ENCODE measurements at regions not wholly inside any gene's neighbourhood (a gene's known extent, or its start where the extent isn't known, plus 50 kb on each side); places are given as distances from the start of the nearest gene placed in this dataset.
A peak's percentile ranks its signal among the peaks of the same experiment; 100 is the strongest.
"Not testable (repeated sequence)": the region's sequence is repeated elsewhere in the genome, so short reads cannot be mapped to it uniquely, and the experiment has no call there.

- no peaks in the 10 kb centered on the region for H3K4me1 ChIP-seq
- BruUV-seq (replicated peaks) = no TSS peak
- Mint-ChIP-seq H3K4me1 (ENCODE audit: low read depth, unreplicated experiment) (peaks cover 14% of the 10 kb centered on the region), H3K36me3 (ENCODE audit: insufficient read depth, unreplicated experiment) (no peaks in the 10 kb centered on the region), H3K27ac (ENCODE audit: unreplicated experiment) (peak overlapping the region; percentile 86), H3K27me3 (ENCODE audit: insufficient read depth, unreplicated experiment) (no peaks in the 10 kb centered on the region), H3K9me3 (ENCODE audit: unreplicated experiment) (no peaks in the 10 kb centered on the region), H3K4me3 (ENCODE audit: unreplicated experiment) (no peak overlapping the region)
- TF ChIP-seq CTCF (IDR thresholded peaks at IDR 0.05; ENCODE audit: insufficient read depth in 1 of 2, low read depth in 1 of 2, low read length in 1 of 2, severe bottlenecking in 1 of 2, unreplicated experiment in 1 of 2) = no peak
- H3K9me3 ChIP-seq = no peaks in the 10 kb centered on the region
- no peaks in the 10 kb centered on the region for H3K27me3 ChIP-seq (replicated peaks; ENCODE audit: control insufficient read depth, insufficient read depth, low read length)
- CTCF ChIA-PET = no interaction called here
- no peaks in the 10 kb centered on the region for H3K36me3 ChIP-seq (ENCODE audit: control insufficient read depth, insufficient read depth, low read length)
- intact Hi-C loops (cut with micrococcal nuclease; ENCODE audit: unreplicated experiment) = loop anchor here (10.0 kb wide), 1 partner anchor 70 kb away; no protein-coding TSS in a partner anchor
- H3K4me3 ChIP-seq (ENCODE audit: low read depth, low read length) = no peak overlapping the region
- POLR2A ChIA-PET = interaction anchor here (0.7 kb wide), 1 partner anchor 25 kb away, joined by 3 read pairs; no protein-coding TSS in a partner anchor
- no peak for DNase-seq
Measured at GRCh38 chr1:844472-845026, 79.2 kb upstream of the SAMD11 start.

- H3K27me3 ChIP-seq (replicated peaks; ENCODE audit: control insufficient read depth, insufficient read depth, low read length); POLR2A ChIA-PET; H3K9me3 ChIP-seq; H3K27me3 Mint-ChIP-seq (ENCODE audit: insufficient read depth, unreplicated experiment); CTCF ChIA-PET; H3K4me1 ChIP-seq; H3K36me3 ChIP-seq (ENCODE audit: control insufficient read depth, insufficient read depth, low read length); BruUV-seq (replicated peaks); H3K4me3 ChIP-seq (ENCODE audit: low read depth, low read length); H3K36me3 Mint-ChIP-seq (ENCODE audit: insufficient read depth, unreplicated experiment); H3K9me3 Mint-ChIP-seq (ENCODE audit: unreplicated experiment): not testable (repeated sequence)
- H3K27ac Mint-ChIP-seq (ENCODE audit: unreplicated experiment) = peak overlapping the region; percentile 75
- peak; percentile 70 to 84 for DNase-seq
- H3K4me3 Mint-ChIP-seq (ENCODE audit: unreplicated experiment) = peak overlapping the region; percentile 47
- H3K4me1 Mint-ChIP-seq (ENCODE audit: low read depth, unreplicated experiment) = peaks cover 14% of the 10 kb centered on the region
- intact Hi-C loops (cut with micrococcal nuclease; ENCODE audit: unreplicated experiment) = loop anchor here (10.0 kb wide), 1 partner anchor 71 kb away; no protein-coding TSS in a partner anchor
Measured at GRCh38 chr1:845641-846040, 78.1 kb upstream of the SAMD11 start.

- BruUV-seq (replicated peaks); H3K27ac Mint-ChIP-seq (ENCODE audit: unreplicated experiment): not testable (repeated sequence)
Measured at GRCh38 chr1:849873-850272, 73.8 kb upstream of the SAMD11 start.

GRCh38 chr1:850318-850717, 73.4 kb upstream of the SAMD11 start:
- TF ChIP-seq CTCF (IDR thresholded peaks at IDR 0.05; ENCODE audit: insufficient read depth in 1 of 2, low read depth in 1 of 2, low read length in 1 of 2, severe bottlenecking in 1 of 2, unreplicated experiment in 1 of 2) = peak in 1 of 2 experiments; percentile 18
- BruUV-seq (replicated peaks); H3K4me1 ChIP-seq; intact Hi-C loops (cut with micrococcal nuclease; ENCODE audit: unreplicated experiment); H3K4me3 ChIP-seq (ENCODE audit: low read depth, low read length); H3K36me3 Mint-ChIP-seq (ENCODE audit: insufficient read depth, unreplicated experiment); POLR2A ChIA-PET; H3K27me3 ChIP-seq (replicated peaks; ENCODE audit: control insufficient read depth, insufficient read depth, low read length); H3K36me3 ChIP-seq (ENCODE audit: control insufficient read depth, insufficient read depth, low read length); H3K9me3 ChIP-seq; H3K27ac Mint-ChIP-seq (ENCODE audit: unreplicated experiment); H3K9me3 Mint-ChIP-seq (ENCODE audit: unreplicated experiment); H3K27me3 Mint-ChIP-seq (ENCODE audit: insufficient read depth, unreplicated experiment); H3K4me3 Mint-ChIP-seq (ENCODE audit: unreplicated experiment); H3K4me1 Mint-ChIP-seq (ENCODE audit: low read depth, unreplicated experiment); CTCF ChIA-PET: not testable (repeated sequence)
- peak in 1 of 2 experiments; percentile 25 for DNase-seq

More at GRCh38 chr1:849873-850272, 73.8 kb upstream of the SAMD11 start:
- CTCF ChIA-PET; H3K4me3 ChIP-seq (ENCODE audit: low read depth, low read length); DNase-seq; POLR2A ChIA-PET; H3K36me3 Mint-ChIP-seq (ENCODE audit: insufficient read depth, unreplicated experiment); H3K4me1 ChIP-seq; H3K4me1 Mint-ChIP-seq (ENCODE audit: low read depth, unreplicated experiment); H3K27me3 ChIP-seq (replicated peaks; ENCODE audit: control insufficient read depth, insufficient read depth, low read length); H3K9me3 Mint-ChIP-seq (ENCODE audit: unreplicated experiment); H3K4me3 Mint-ChIP-seq (ENCODE audit: unreplicated experiment); H3K36me3 ChIP-seq (ENCODE audit: control insufficient read depth, insufficient read depth, low read length); H3K27me3 Mint-ChIP-seq (ENCODE audit: insufficient read depth, unreplicated experiment); H3K9me3 ChIP-seq: not testable (repeated sequence)
- intact Hi-C loops (cut with micrococcal nuclease; ENCODE audit: unreplicated experiment) = loop anchor here (10.0 kb wide), 1 partner anchor 75 kb away; no protein-coding TSS in a partner anchor

GRCh38 chr1:851398-851797, 72.3 kb upstream of the SAMD11 start:
- BruUV-seq (replicated peaks); intact Hi-C loops (cut with micrococcal nuclease; ENCODE audit: unreplicated experiment); H3K4me3 ChIP-seq (ENCODE audit: low read depth, low read length); H3K36me3 ChIP-seq (ENCODE audit: control insufficient read depth, insufficient read depth, low read length); CTCF ChIA-PET; H3K4me3 Mint-ChIP-seq (ENCODE audit: unreplicated experiment); DNase-seq; H3K4me1 Mint-ChIP-seq (ENCODE audit: low read depth, unreplicated experiment); H3K4me1 ChIP-seq; POLR2A ChIA-PET; H3K27me3 ChIP-seq (replicated peaks; ENCODE audit: control insufficient read depth, insufficient read depth, low read length); H3K9me3 Mint-ChIP-seq (ENCODE audit: unreplicated experiment); H3K36me3 Mint-ChIP-seq (ENCODE audit: insufficient read depth, unreplicated experiment); H3K27me3 Mint-ChIP-seq (ENCODE audit: insufficient read depth, unreplicated experiment); H3K27ac Mint-ChIP-seq (ENCODE audit: unreplicated experiment); H3K9me3 ChIP-seq: not testable (repeated sequence)

GRCh38 chr1:851841-852240, 71.9 kb upstream of the SAMD11 start:
- BruUV-seq (replicated peaks); DNase-seq; intact Hi-C loops (cut with micrococcal nuclease; ENCODE audit: unreplicated experiment); H3K9me3 ChIP-seq; H3K4me1 Mint-ChIP-seq (ENCODE audit: low read depth, unreplicated experiment); H3K4me1 ChIP-seq; H3K27ac Mint-ChIP-seq (ENCODE audit: unreplicated experiment); H3K27me3 ChIP-seq (replicated peaks; ENCODE audit: control insufficient read depth, insufficient read depth, low read length); H3K9me3 Mint-ChIP-seq (ENCODE audit: unreplicated experiment); H3K36me3 Mint-ChIP-seq (ENCODE audit: insufficient read depth, unreplicated experiment); H3K36me3 ChIP-seq (ENCODE audit: control insufficient read depth, insufficient read depth, low read length); H3K4me3 Mint-ChIP-seq (ENCODE audit: unreplicated experiment); POLR2A ChIA-PET; H3K4me3 ChIP-seq (ENCODE audit: low read depth, low read length); CTCF ChIA-PET; H3K27me3 Mint-ChIP-seq (ENCODE audit: insufficient read depth, unreplicated experiment): not testable (repeated sequence)

All from Caco-2 (cell line).